Head of caudate nucleus (tissue), 42 donors: ENCODE measurements at regions not wholly inside any gene's neighbourhood (a gene's known extent, or its start where the extent isn't known, plus 50 kb on each side); places are given as distances from the start of the nearest gene placed in this dataset.

Experiments
- DNase-seq, 42 donors: peaks; one replicate each; pipeline versions ENCODE4 v3.0.0 to v3.0.0-alpha.2; 2020 to 2021; ENCODE audit warnings: mixed read lengths in 7 of 42
- intact Hi-C: fragments of 100-400 bp; cut with DNase I; formaldehyde crosslinking; loops from one replicate; pipeline ENCODE4 v1.15.0; 2022

DNA sequence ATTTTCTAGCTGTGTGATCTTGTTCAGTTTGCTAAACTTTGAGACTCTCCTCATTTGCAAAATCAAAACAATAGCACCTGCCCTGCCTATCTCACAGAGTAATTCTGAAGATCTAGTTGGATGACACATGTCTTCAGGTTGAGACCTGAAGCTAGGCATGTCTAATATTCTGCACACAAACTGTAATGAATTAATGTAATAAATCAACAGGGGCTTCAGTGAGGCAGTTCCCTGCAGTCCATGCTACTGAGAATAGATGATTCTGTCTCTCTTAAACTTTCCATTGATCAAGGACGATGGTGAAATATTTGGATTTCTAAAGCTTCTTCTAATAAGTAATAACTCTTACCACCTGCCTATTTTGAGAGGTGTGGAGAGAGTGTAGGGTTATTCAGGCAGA, 268.1 kb upstream of the TMTC4 start:
- intact Hi-C loops, result no loop called here
- no peak for DNase-seq

DNA sequence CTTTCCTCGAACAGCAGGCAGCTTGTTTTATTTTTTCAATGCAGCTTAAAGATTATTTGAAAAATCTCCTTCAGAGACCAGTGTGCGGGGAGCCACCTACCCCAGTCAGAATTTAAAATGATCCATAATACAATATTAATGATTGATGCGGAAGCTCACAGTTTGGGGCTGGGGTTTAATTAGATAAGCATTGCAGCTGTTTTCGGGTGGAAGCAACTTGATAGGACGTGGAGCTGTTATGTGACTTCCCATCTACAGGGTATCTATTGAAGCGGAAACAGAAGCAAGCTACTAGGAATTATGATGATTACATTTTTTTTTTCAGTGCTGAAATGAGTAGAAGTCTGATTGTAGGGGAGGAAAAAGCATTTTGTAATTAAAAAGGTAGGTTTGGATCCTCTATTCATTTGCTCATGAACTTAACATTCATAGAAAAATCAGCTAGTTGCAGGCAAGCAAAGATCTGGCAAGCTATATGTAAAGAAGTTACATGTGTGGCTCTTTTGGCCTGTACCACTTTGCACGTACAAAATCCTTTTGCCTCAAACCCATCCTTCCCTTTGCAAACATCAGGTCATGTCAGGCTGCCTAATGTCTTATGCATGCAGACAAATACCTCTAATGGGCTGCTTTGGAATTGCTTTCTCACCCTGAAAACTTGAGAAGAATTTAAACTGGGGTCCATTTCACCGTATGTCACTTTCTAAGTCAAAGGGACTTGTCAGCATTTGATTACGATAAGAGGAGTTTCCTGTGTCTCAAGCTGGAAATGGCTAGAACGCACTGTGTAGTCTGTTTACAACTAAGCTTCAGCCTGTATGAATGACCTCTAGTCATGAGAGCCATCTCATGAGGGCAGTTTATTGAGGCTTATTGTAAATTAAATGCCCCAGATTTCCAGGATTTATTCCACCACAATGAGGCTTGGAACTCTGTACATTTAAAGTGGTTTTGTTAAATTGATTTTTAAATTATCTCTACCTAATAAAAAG, 267.1 kb upstream of the TMTC4 start:
- DNase-seq, result peak in 2 of 42 donors; percentile 12 to 17
- intact Hi-C loops, result no loop called here

DNA sequence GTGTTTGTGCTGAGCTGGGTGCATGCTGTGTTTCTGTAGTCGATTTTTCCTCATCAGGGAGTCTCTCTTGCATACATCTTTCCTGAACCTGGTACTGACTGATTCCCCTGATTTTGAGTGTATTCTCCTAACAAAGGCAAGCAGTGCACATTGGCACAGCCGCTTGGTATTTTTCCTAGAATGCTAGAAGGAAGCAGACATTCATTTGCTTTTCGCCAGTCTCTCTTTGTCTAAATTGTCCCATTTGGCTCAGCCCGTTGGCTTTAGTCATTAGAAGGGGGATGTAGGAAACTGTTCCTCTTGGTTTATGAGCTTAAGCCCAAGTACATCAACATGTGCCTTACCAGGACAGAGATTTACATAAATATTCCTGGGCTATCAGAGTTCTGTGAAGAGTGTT, 266.1 kb upstream of the TMTC4 start:
- DNase-seq, result peak in 1 of 42 donors; percentile 18
- intact Hi-C loops, result no loop called here

DNA sequence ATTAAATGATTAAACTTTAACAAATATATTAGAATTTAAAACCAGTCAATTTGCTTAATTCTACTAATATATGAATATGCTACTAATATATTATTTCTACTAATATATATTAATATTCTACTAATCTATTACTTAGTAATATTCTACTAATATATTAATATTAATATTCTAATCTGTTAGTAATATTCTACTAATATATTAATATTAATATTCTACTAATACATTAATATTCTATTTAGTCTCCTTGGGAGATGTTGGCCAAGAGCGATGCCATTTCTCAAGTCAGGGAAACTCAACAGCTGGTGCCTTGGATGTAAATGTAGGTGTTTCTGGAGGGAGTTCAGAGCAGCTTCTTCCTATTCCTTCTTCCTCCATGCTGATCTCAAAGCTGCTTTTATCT, 259.2 kb upstream of the TMTC4 start:
- intact Hi-C loops, result no loop called here

DNA sequence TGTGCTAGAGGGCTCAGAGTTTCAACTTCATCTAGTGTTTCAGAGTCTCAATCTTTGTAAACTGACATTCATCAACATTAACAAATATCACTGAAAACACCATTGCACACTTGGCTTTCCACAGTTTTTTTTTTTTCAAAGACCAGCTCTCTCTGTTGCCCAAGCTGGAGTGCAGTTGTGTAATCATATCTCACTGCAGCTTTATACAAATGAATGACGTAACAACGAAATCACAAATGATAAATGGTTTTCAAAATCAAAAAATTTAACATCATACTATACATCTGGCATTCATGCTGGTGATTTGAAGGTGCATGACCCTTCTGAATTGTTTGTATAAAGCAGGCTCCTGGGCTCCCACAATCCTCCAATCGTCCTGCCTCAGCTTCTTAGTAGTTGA, 248.0 kb upstream of the TMTC4 start:
- intact Hi-C loops, result no loop called here
- no peak for DNase-seq

More for the DNA sequence above, 259.2 kb upstream of the TMTC4 start:
- DNase-seq, result no peak

DNA sequence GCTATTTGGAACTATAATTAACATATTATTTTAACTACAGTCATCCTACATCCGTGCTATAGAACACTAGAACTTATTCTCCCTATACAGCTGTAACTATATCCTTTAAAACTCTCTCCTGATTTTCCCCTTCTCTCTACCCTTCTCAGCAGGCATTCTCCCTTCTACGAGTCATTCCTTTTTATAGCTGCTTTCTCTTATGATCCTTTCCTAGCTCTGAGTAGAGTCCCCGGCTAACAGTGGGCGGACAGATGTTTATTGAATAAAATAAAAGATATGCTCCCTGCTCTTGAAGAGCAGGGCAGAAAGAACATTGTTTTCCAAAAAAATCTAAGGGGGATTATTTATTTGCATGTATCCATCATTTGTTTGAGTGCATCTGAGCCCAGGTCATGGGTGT, 246.5 kb upstream of the TMTC4 start:
- intact Hi-C loops, result no loop called here
- DNase-seq, result peak in 13 of 42 donors; percentile 11 to 56 (median 22)

DNA sequence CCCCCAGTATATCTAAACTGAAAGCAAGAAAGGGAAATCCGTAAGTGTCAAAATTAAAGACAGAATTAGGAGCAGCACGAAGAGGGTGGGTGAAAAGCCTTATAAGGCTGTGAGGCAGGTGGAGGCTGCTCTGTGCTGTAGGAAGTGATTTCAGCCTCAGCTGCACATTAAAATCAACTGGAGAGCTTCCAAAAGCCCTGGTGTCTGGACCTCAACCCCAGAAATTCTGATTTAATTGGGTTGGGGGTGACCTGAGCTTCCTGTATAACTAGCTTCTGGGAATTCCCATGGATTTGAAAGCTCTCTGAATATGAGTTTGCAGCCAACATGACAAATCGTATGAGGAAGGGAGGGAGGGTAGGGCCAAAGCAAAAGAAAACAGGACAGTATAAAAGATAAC, 242.4 kb upstream of the TMTC4 start:
- DNase-seq, result no peak
- intact Hi-C loops, result no loop called here

DNA sequence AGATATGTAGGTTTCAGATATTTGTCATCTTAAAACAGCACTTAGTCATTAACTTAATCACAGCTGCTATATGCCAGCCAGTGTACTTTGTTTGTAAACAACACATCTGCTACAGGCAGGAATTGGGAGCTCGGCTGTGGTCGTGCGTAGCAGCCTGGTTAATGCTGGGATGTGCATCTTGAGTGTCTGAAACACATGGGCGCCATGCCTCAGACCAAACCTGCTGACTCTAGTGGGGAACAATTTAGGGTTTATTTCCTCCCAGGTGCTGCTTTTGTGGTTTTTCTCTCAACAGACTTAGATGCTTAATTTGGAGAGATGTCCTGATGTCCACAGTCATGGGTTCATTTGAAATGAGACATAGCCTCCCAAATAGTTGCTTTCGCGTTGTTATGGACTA, 238.5 kb upstream of the TMTC4 start:
- intact Hi-C loops, result no loop called here
- no peak for DNase-seq

DNA sequence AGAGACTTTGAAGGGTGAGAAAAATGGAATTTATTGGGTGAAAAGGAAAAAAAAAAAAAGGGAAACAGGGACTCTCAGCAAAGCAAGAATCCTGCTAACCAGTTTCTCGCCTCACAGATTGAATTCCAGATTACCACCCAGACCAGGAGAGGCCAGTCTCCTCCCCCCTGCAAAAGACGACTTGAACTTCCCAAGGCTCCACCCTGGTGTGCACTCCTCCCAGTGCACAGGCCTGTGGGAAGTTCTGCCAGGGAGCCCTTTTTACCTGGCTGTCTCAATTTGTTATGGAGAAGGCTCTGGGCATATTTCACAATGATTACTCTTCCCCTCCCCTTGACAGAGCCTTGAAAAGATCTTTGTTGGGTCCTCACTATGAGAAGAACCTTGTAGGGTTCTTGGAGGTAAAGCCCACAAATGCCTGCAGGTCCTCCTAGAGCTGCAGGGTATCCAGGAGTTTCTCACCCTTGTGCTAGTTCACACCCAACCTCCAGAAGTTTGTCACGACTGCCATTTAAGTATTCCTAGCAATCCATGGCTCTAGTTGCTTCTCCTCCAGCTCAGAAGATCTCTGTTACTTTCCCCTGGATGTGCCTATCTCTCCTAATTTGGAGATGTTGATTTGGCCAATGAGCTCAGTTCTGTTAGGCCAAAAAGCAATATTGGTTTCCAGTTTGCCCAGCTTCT, 229.8 kb upstream of the TMTC4 start:
- DNase-seq, result no peak
- intact Hi-C loops, result no loop called here

DNA sequence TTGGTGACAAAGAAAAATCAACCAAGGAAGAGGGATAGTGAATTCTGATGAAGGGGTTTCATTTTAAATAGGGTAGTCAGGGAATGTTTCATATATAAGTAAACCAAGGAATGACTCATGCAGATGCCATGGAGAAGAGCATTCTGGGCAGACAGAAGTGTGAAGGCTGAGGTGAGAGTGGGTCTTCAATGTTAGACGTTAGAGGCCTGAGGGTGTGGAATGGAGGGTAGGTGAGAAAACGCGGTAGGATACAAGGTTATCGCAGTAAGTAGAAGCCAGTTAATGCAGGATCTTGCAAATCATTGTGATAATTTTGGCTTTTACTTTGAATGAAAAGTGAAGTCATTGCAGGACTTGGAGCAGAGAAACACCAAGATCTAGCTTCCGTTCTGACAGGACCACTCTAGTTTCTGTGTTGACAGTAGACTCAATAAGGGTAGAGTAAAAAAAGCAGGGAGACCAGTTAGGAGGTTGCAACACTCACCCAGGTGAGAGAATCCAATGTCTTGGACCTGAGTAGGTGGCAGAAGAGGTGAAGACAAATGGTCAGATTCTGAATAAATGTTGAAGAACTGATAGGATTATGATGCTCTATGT, 225.2 kb upstream of the TMTC4 start:
- intact Hi-C loops, result no loop called here

DNA sequence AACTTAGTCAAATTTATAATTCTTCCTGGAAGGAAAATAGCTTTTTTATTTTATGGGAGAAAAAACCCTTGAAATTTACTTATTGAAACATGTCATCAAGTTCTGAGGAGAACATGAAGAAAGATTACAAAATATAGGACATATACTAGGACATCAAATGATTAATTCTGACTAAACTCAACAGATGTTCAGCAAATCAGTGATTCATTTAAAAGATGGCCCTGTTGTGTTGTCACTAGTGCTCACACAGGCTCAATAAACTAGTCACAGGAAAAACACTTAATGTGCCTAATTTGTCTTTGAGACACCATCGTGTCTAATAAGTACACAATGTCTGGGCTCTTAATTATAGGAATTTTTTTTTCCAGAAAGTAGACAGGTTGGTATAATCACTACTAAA, 223.8 kb upstream of the TMTC4 start:
- intact Hi-C loops, result no loop called here
- DNase-seq, result no peak

More for the DNA sequence above, 225.2 kb upstream of the TMTC4 start:
- DNase-seq, result no peak

DNA sequence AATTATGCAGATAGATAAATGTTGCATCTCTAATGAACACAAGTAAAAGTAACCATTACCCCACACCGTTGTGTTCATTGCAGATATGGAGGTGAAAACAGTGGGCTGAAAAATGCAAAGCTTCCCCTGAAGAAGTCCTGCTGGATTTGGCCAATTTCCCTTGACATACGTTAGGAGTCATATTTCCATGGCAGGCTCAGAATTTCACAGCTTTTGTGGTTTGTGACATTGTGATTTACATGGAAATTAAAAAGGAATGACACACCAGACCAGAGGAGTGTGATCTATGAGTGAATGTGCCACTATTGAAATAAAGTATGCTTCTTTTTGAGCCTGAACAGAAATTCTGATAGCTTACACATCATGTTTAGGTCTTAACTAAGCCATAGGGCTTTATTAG, 221.1 kb upstream of the TMTC4 start:
- DNase-seq, result no peak
- intact Hi-C loops, result no loop called here

DNA sequence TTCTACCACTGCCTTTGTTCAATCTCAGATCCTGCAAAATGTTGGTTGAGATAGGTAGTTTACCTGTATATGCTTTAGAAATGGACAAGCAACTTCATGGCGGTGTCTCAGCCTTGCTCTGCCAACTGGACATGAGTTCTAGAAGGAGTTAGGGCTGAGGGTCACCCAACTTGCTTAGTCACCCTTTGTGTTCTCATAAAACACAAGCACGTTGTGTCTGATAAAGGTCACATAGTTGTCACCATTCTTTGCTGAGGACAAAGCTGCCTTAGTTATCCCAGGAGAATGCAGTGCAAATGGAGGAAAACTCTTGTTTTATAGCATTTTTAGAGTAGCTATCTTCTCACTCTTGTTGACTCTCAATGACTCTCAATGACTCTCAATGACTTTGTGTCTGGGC, 218.4 kb upstream of the TMTC4 start:
- DNase-seq, result peak in 26 of 42 donors; percentile 8 to 64 (median 34)
- intact Hi-C loops, result no loop called here

DNA sequence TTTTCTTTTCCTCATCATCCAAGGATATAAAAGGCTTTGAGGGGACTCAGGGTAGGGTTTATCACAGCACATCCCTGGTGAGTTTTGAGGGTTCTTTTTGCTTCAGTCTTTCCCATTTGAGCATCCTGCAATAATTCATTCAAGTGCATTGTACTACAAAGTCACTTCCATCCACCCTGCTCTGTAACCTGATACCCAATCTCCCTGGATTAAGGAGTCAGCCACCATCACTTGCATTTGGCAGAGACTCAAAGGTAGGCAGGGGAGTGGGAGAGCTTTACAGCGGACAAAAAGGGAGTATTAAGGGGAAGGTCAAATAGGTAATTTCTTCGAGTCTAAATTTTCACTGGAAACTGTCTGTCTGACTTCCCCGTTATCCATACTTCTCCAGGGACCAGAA, 216.1 kb upstream of the TMTC4 start:
- intact Hi-C loops, result no loop called here
- DNase-seq, result no peak

DNA sequence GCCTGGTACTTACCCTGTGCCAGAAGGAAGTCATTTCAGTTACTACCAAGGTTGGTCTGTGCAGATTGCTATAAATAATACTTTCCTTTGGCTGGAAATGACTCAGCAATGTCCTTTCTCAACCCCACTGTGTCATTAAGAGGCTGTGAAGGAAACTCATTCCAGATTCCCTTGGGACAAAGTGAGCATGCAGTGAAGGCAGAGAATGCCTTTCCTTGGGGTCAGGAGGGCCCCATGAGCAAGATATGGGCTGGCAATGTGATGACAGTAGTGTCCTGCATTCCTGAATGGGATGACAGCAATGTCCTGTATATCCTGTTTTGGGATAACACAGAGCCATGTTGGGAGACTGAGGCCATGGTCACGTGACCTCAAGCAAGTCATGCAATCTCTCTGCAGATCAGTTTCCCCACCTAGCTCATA, 213.1 kb upstream of the TMTC4 start:
- no peak for DNase-seq
- intact Hi-C loops, result no loop called here

DNA sequence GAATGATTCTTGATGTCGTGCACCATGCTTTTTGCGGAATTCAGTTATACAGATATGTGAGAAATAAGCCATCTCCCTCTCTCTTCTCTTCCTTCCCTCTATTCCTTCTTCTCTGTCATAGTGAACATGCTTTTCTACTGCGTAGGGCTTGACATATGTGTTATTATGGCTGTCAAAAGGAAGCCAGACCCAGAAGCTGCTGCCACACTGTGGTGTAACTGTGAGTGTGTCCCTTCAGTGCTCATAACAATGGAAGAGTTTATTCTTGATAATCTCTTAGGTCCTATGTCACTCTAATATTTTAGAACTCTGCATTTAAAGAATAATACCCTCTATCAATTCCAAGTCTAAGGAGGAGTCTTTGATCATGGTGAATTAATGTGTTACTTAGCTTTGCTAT, 208.9 kb upstream of the TMTC4 start:
- DNase-seq, result peak in 16 of 42 donors; percentile 4 to 50 (median 34)
- intact Hi-C loops, result no loop called here

DNA sequence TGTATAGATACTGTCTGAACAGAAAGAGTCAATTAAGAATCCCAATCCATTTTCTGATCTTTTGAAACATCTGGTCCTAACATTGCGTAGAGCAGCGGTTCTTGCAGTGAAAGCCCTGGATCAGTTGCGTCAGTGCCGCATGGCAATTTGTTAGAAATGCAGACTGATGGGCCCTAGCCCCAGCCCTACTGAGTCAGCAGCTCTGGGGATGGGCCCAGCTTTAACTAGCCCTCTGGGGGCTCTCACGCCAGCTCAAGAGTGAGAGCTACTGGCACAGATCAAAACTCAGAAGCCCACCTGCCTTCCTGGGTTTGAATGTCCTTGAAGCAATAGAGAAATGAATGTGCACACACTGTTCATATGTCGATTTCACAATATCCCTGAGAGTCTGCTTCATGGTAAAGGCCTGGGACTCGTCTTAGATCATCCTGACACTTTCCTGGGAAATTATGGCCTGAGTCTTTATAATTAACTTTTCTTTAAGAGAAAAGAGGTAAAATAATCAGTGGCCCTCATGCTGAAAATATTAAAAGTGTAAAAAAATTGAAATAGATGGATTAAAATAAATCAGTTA, 206.8 kb upstream of the TMTC4 start:
- no peak for DNase-seq
- intact Hi-C loops, result no loop called here

DNA sequence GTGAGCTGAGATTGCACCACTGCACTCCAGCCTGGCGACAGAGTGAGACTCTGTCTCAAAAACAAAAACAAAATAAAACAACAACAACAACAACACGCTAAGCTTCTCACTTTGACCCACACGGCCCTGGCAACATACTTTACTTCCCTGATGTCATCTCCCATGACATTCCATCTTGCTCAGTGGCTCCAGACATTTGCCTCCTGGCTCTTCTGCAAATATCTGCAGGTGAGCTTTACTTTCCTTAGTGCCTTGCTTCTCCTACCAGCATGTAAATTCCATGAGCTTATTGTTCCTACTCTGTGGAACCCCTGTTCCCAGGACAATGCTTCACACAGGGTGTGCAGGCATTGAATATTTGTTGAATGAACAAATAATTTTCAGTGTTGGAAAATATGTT, 205.6 kb upstream of the TMTC4 start:
- DNase-seq, result no peak
- intact Hi-C loops, result no loop called here

DNA sequence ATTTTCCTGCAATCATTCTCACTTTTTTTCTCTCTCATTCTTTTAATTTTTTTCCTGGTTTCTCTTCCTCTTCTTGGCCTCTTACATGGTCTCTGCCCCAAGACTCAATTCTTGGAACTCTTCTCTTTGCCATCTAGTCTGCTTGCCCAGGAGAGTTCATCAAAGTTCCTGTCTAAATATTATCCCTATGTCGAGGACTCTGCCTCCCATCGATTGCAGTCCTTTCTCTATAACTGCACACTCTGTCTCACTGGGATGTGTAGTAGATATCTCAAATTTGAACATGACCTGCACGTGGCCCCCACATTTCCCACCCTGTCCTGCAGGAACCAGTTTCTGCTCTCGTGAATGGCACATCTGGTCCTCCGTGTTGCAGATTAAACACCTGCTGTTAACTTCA, 204.7 kb upstream of the TMTC4 start:
- DNase-seq, result no peak
- intact Hi-C loops, result no loop called here

DNA sequence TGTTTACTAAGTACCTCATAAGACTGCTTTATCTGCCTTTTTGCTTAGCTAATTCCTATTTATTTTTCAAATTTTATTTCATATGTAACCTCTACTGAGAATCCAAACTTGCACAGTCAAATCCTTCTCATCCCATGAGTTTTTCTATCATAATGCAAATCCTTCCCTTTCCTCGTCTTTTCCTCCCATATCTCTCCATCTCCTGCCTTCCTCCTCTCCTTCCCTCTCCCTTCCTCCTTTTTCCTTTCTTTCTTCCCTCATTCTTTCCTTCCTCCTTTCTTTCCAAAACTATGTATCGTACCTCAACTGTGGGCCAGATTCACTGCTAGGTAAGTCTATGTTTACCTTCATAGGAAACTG, 201.4 kb upstream of the TMTC4 start:
- intact Hi-C loops, result no loop called here
- no peak for DNase-seq
